HFFc6 (cell line): ENCODE measurements at regions not wholly inside any gene's neighbourhood (a gene's known extent, or its start where the extent isn't known, plus 50 kb on each side); places are given as distances from the start of the nearest gene placed in this dataset.

Source experiments
- DNase-seq: peaks from one replicate; pipeline ENCODE4 v3.0.0-alpha.2; 2018
- H3K27ac Mint-ChIP-seq: 2 replicates; pipeline ENCODE4 v1.8.0; 2020; ENCODE audit warnings: mild to moderate bottlenecking, mixed read lengths
- H3K27me3 Mint-ChIP-seq: 2 replicates; pipeline ENCODE4 v1.8.0; 2021; ENCODE audit warnings: mild to moderate bottlenecking, moderate library complexity, mixed read lengths; ENCODE audit not compliant: insufficient read depth
- H3K36me3 Mint-ChIP-seq: 2 replicates; pipeline ENCODE4 v1.8.0; 2021; ENCODE audit warnings: low read depth, mixed read lengths
- H3K4me1 Mint-ChIP-seq: 2 replicates; pipeline ENCODE4 v1.8.0; 2020; ENCODE audit warnings: low read depth, mixed read lengths
- H3K4me3 Mint-ChIP-seq: 2 replicates; pipeline ENCODE4 v1.8.0; 2020; ENCODE audit warnings: mild to moderate bottlenecking, moderate library complexity, mixed read lengths
- H3K9me3 Mint-ChIP-seq: 2 replicates; pipeline ENCODE4 v1.8.0; 2020; ENCODE audit warnings: mild to moderate bottlenecking, mixed read lengths
- CTCF ChIP-seq: fragments of 200-600 bp; sonication (generic); IDR thresholded peaks from 2 replicates; pipeline ENCODE4 v1.5.0; 2021; ENCODE audit warnings: antibody characterized with exemption, mild to moderate bottlenecking

- H3K4me1 Mint-ChIP-seq = peaks cover 11% of the 10 kb centered on the region
- H3K27me3 Mint-ChIP-seq = peaks cover 31% of the 10 kb centered on the region
- no peaks in the 10 kb centered on the region for H3K36me3 Mint-ChIP-seq
- no peak for TF ChIP-seq CTCF
- no peak overlapping the region for H3K4me3 Mint-ChIP-seq
- DNase-seq = no peak
- no peak overlapping the region for H3K27ac Mint-ChIP-seq
- H3K9me3 Mint-ChIP-seq = no peaks in the 10 kb centered on the region
Observed at GRCh38 chr16:87016046-87017035, 300.9 kb downstream of the C16orf95 start.

- H3K9me3 Mint-ChIP-seq = no peaks in the 10 kb centered on the region
- TF ChIP-seq CTCF = peak; percentile 70
- H3K27ac Mint-ChIP-seq = no peak overlapping the region
- peak; percentile 81 for DNase-seq
- H3K4me1 Mint-ChIP-seq = peaks cover 11% of the 10 kb centered on the region
- H3K4me3 Mint-ChIP-seq = no peak overlapping the region
- H3K36me3 Mint-ChIP-seq = no peaks in the 10 kb centered on the region
- peaks cover 33% of the 10 kb centered on the region for H3K27me3 Mint-ChIP-seq
Observed at GRCh38 chr16:87017371-87018012, 299.7 kb downstream of the C16orf95 start.

GRCh38 chr16:87025676-87026075 is 291.5 kb downstream of the C16orf95 start:
- TF ChIP-seq CTCF = no peak
- no peak overlapping the region for H3K27ac Mint-ChIP-seq
- H3K4me1 Mint-ChIP-seq = no peaks in the 10 kb centered on the region
- no peak for DNase-seq
- H3K27me3 Mint-ChIP-seq = peaks cover 74% of the 10 kb centered on the region
- H3K36me3 Mint-ChIP-seq = no peaks in the 10 kb centered on the region
- no peaks in the 10 kb centered on the region for H3K9me3 Mint-ChIP-seq
- H3K4me3 Mint-ChIP-seq = no peak overlapping the region

- H3K4me1 Mint-ChIP-seq = no peaks in the 10 kb centered on the region
- H3K9me3 Mint-ChIP-seq = no peaks in the 10 kb centered on the region
- H3K36me3 Mint-ChIP-seq = no peaks in the 10 kb centered on the region
- H3K27ac Mint-ChIP-seq = no peak overlapping the region
- peaks cover 71% of the 10 kb centered on the region for H3K27me3 Mint-ChIP-seq
- H3K4me3 Mint-ChIP-seq = no peak overlapping the region
- no peak for TF ChIP-seq CTCF
- DNase-seq = no peak
Observed at GRCh38 chr16:87027056-87027616, 290.1 kb downstream of the C16orf95 start.

- Mint-ChIP-seq H3K36me3 (no peaks in the 10 kb centered on the region), H3K4me3 (no peak overlapping the region), H3K4me1 (no peaks in the 10 kb centered on the region), H3K27ac (no peak overlapping the region), H3K27me3 (peaks cover 69% of the 10 kb centered on the region), H3K9me3 (no peaks in the 10 kb centered on the region)
- no peak for TF ChIP-seq CTCF
- no peak for DNase-seq
Observed at GRCh38 chr16:87028481-87029320, 288.5 kb downstream of the C16orf95 start.
